Nephron (organoid): ENCODE measurements at regions not wholly inside any gene's neighbourhood (a gene's known extent, or its start where the extent isn't known, plus 50 kb on each side); places are given as distances from the start of the nearest gene placed in this dataset.

Experiments used
- H3K27ac Mint-ChIP-seq, 3 experiments: 2 replicates each; pipeline ENCODE4 v1.8.0; 2020; ENCODE audit warnings: mixed read lengths in 3 of 3, mild to moderate bottlenecking in 2 of 3, moderate library complexity in 1 of 3
- H3K27me3 Mint-ChIP-seq: 2 replicates; pipeline ENCODE4 v1.8.0; 2021; ENCODE audit warnings: low read depth, mild to moderate bottlenecking, moderate library complexity, mixed read lengths
- H3K36me3 Mint-ChIP-seq: 2 replicates; pipeline ENCODE4 v1.8.0; 2020; ENCODE audit warnings: low read depth, mixed read lengths
- H3K4me1 Mint-ChIP-seq: 2 replicates; pipeline ENCODE4 v1.8.0; 2020; ENCODE audit warnings: mixed read lengths
- H3K4me3 Mint-ChIP-seq, 3 experiments: 2 replicates each; pipeline ENCODE4 v1.8.0; 2020; ENCODE audit warnings: mild to moderate bottlenecking in 3 of 3, mixed read lengths in 3 of 3, moderate library complexity in 2 of 3
- H3K9me3 Mint-ChIP-seq: 2 replicates; pipeline ENCODE4 v1.8.0; 2020; ENCODE audit warnings: mixed read lengths
- TF ChIP-seq, protein P1 (sequence below), 3 experiments: fragments of 200-600 bp; sonication (generic); IDR thresholded peaks; one replicate each; pipeline ENCODE4 v1.5.0; 2021; ENCODE audit warnings: antibody characterized with exemption in 3 of 3; ENCODE audit not compliant: unreplicated experiment in 3 of 3

DNA sequence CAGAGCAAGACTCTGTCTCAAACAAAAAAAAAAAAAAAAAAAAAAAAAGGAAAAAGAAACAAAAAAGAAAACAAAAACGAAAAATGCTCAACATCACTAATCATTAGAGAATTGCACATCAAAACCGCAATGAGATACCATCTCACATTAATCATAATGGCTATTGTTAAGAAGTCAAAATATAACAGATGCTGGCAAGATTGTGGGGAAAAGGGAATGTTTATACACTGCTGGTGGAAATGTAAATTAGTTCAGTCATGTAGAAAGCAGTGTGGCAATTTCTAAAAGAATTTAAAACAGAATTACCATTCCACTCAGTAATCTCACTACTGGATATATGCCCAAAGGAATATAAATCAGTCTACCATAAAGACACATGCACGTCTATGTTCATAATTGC lies 50.4 kb upstream of the PRR16 start:
- TF ChIP-seq, protein P1, sequence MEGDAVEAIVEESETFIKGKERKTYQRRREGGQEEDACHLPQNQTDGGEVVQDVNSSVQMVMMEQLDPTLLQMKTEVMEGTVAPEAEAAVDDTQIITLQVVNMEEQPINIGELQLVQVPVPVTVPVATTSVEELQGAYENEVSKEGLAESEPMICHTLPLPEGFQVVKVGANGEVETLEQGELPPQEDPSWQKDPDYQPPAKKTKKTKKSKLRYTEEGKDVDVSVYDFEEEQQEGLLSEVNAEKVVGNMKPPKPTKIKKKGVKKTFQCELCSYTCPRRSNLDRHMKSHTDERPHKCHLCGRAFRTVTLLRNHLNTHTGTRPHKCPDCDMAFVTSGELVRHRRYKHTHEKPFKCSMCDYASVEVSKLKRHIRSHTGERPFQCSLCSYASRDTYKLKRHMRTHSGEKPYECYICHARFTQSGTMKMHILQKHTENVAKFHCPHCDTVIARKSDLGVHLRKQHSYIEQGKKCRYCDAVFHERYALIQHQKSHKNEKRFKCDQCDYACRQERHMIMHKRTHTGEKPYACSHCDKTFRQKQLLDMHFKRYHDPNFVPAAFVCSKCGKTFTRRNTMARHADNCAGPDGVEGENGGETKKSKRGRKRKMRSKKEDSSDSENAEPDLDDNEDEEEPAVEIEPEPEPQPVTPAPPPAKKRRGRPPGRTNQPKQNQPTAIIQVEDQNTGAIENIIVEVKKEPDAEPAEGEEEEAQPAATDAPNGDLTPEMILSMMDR (IDR thresholded peaks at IDR 0.05; ENCODE audit: unreplicated experiment in 3 of 3) = no peak
- H3K36me3 Mint-ChIP-seq = no peaks in the 10 kb centered on the region
- H3K27ac Mint-ChIP-seq = no peak overlapping the region
- H3K27me3 Mint-ChIP-seq = no peaks in the 10 kb centered on the region
- H3K4me1 Mint-ChIP-seq = no peaks in the 10 kb centered on the region
- peaks cover 6% of the 10 kb centered on the region for H3K9me3 Mint-ChIP-seq
- no peak overlapping the region for H3K4me3 Mint-ChIP-seq
